Dermis microvascular lymphatic vessel endothelial cell (primary cell): ENCODE measurements at regions not wholly inside any gene's neighbourhood (a gene's known extent, or its start where the extent isn't known, plus 50 kb on each side); places are given as distances from the start of the nearest gene placed in this dataset.

Source experiments
- DNase-seq, 2 donors: peaks; one replicate each; pipeline versions ENCODE4 v3.0.0 to v3.0.0-alpha.2; 2010; ENCODE audit warnings: low read depth in 2 of 2

DNA sequence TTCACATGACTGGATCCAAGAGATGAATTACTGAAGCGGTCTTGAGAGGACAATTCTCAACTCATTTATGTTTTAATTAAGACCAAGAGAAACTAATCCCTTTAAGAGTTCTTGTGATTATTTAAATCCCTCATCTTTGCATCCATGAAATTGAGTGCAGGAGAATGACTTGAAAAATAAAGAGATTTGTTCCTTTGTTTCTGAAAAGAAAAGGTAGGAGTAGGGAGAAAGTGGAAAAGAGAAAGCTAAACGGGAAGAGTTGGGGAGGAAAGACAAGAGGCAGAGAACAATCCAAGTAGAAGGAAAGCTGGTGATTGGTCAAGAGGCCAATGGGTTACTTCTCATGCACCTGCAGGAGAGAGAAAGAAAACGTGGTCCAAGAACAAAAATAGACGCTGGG is 75.2 kb upstream of the SOX4 start:
- DNase-seq: no peak

DNA sequence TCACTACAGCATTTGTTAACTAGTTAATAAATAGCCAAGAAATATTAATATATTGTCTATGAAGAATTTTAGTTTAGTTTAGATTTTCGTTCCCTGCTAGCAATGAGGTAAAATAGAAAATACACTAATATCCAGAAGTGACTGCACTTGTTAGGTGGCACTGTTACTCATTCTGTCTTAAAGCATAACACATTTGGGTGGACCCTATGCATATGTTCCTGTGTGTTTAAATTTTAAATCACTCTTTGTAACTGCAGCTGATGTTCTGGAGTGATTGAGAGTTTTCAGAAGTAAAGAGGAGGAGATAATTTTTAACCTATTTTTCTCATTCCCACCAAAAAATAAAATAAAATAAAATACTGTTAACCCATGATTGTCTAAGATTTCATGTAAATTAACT is 73.9 kb upstream of the SOX4 start:
- no peak for DNase-seq

DNA sequence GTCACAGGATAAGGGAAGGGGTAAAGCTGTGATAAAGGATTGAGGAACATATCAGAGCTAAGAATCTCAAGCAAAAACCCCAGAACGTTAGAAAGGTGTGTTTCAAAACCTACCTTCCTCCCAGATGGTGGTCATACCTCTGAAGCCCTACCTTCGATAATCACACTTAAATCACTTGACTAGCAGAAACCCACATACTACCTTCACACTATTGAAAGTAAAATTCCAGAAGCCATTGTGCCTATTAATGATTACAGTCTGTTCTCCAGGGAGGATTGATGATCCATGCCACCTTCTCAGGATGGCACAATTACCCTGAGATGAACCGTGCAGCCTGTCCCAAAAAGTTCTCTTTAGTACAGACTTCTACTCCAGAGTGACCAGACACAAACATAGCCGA is 72.3 kb upstream of the SOX4 start:
- DNase-seq: no peak

DNA sequence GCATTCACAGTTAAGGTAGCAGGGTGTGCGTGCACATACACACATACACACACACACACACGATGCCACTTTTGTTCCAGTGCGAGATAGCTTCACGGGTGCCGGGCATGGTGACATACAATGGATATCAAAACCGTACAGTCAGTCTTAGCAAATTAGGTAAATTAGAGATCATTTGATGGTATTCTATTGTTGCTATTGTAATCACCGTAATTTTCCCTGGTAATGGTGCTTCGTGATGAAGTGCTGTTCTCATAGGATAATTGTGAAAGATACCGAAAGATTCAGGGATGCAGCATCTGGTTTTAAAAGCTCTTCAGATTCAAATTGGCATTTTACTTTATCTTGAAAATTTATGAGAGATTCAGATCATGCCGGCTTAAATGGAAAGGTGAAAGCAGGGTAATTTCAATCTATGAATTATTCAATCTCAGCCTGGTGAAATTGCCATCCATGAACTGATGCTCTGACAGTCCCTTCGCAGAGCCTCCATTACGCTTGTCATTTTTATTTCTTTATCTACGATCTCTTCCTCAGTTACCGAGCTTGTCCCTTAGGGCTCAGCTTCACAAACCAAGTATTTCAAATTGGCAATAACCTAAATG is 71.3 kb upstream of the SOX4 start:
- DNase-seq: no peak

DNA sequence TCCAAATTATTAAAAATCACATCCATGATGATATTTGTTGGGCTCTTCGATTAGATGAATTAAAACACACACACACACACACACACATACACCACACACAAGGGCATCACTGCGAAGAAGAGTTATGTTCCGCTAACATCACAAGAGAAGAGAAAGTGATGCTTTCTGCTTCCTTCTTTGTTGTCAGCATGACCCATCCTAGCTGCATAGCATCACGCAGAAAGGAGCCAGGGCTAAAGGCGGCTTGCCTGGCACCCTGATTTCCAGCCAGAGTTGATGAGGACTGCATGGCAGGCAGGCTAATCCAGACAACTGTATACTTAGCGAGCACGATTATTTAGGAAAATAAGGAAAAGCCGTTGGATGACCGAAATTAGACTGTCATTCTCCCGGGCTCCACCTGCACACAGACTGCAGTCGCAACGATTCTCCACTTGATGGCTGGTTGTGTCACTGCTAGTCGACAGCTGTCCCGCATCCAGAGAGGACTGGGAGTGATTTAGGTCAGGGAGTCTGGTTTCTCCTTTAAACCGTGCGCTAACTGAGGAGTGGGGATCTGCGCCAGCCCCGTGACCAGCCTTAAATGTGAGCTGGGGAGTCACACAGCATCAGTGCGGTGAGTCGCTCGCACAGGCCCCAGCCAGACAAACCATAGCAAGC is 70.6 kb upstream of the SOX4 start:
- no peak for DNase-seq

DNA sequence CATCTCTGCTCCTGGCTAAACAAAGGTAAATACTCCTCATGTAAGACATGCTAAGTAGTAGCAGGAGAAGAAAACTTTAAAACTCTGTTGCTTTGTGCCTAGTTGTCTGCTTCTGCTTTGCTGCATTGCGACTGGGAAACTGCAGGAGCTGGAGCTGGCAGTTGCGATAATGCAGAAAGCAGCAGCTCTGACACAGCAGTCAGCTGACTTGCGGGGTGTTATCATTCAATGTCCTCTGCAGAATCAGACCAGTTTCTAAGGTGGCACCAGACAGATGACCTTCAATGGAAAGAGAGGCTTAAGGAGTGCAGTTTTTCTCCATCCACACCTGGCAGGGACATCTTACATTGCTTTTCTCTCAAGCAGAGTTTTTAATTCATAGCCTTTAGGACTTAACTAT is 69.9 kb upstream of the SOX4 start:
- DNase-seq: no peak

DNA sequence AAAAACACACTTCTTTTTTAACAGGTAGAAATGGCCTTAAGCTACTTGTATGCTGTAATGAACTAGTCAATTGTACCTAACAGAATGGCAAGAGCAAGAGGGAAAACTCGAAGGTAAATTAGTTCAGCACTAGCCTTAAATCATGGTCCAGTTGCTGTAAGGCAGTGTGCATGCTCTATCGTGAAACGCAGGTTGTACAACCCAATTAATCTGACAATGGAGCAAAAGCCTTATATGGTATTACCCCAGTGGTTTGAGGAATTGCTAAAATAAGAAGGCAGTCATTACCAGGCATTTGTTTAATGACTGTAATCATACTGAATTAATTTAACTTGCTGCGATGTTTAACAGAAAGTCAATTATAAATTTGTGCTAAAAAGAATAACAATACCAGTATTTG is 69.3 kb upstream of the SOX4 start:
- no peak for DNase-seq

DNA sequence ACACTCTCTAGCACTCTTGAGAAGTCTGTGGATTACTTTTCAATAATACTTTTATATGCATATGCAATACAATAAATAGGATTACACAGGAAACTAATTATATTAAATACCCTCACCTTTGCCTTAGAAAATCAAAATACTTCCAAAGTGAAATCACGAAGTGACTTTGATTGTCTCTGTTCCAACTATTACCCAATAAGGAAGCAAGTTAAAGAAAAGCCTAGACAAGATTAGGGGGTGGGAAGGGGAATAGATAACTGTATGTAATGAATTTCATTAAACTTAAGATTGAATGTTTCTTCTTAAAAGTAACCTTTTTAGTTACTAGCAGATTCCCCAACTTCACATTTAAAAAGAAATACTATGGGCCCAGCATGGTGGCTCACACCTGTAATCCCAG is 66.6 kb upstream of the SOX4 start:
- DNase-seq: no peak

DNA sequence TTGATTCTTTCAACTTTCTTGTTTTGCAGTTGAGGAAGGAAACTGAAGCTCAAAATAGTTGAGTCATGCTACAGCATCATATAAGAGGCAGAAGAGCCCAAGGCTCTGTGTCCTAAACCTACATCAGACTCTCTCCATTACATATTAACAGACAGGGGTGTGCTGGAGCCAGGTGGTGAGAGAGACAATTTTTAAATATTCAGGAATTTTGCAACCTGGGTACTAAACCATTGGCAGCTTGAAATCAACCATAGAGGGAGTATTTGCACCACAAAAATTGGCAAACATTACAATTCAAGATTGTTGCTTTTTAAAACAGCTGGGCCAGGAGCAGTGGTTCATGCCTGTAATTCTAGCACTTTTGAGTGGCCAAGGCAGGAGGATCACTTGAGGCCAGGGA is 65.8 kb upstream of the SOX4 start:
- DNase-seq: no peak

DNA sequence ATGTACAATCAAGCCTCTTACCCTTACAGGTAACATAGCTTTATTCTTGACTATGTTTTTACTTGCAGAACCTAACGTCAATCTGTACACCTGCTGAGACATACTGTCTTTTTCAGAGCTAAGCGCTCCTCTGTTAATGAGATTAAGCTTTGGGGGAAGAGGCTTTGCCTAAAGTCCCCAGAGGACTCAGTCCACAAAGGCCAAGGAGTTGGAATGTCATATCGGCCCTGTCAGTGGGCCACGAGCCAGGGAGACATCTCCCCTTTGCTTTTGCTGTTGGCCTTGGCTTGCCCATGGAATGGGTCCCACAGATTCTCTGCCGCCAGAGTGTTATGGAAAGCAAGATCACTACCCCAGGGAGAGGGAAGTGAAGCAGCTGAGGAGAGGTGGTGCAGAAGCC is 64.1 kb upstream of the SOX4 start:
- DNase-seq: no peak

DNA sequence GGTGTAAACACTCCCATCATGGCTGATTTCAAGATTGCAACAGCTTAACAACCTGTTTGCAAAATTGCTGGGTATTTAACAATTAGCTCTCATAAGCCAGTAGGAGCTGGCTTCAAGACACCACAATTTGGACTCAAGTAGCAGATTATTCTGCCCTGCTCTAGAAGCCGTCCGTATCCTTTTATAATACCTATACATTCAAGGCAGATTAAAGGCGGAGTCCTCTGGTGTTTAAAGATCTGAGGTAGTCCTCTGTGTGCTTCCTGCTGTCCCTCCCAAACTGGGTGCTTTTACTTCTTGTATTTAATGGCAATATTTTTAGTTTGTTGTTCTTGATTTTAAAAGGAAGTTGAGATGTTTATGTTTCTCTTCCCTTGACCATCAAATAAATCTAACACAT is 62.2 kb upstream of the SOX4 start:
- DNase-seq: no peak

DNA sequence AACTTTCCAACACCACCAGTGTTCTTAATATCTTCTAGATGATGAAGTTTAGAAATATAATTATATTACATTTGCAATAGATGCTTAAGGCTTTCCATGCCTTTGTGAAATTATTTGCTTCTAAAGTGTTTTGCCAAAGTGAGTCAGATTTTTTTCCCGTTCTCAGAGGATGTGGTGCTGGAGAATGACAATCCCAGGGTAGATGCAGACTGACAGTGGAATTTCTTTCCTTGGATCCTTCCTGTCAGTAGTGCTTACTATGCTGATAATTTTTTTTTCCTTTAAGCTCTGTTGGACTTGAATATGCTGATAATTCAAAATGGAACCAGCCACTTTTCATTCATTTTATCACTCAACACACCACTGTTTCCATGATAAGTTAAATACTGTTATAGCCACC is 59.9 kb upstream of the SOX4 start:
- no peak for DNase-seq

DNA sequence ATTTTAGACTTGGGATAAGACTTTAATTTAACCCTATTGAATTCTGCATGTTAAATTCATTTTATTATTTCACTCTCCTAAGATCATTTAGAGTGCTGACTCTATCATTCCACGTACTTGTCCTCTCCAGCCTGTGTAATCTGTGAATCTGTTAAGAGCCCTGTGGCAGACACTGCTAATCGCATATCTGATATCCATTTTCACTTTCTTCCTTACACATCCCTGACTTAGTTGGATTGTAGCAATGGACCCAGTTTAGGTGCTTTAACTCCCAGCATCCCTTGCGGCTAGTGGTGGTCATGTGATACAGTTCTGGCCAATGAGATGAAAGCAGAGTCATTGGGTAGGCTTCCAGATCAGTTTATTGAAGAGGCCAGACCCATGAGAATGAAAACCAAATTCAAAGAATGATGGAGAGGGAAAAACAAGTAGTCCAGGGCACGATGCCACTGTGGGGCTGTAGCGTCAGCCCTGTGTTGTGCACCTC is 57.2 kb upstream of the SOX4 start:
- no peak for DNase-seq

DNA sequence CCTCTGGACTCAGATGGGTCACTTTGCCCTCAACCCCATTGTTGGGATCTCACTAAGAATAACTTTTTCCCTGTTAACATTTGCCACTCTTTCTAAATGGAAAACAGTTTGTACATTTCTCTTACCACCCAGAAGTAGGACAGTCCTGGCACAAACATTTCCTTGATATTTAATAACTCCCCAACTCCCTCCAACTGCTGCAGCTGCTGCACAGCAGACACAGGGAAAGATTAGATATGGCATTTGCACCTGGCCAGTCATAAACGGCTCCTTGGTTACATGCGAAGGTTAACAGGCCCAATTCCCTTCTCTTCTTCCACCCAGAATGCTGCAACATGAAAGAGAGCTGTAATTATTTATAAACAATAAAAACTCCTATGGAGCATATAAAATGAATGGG is 55.9 kb upstream of the SOX4 start:
- DNase-seq: no peak

DNA sequence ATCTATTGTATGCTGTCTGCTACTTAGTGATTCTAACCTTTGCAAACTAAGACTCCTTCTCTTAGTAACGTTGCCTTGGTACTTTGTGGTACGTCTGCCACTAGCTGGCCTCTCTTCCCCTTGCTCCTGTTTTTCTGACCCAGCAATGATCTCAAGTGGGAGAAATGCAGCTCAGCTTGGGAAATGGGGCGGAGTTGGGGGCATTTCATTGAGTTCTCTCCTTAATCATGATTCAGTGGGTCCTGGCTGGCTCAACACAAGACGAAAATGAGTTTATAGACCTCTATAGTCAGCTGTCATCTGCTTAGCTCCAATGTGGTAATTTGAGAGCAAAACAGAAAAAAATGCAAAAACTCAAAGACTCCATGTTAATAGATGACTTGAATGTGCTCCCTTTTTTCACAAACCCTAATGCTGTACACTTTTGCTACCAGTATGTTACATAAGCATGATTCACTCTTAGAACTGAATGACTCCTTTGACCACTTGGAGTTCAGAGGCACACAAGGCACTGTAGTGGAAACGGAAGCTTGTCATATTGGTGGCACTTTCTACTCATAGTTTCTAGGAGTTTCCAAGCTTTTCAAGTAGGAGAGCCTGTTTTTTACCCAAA is 55.3 kb upstream of the SOX4 start:
- no peak for DNase-seq

DNA sequence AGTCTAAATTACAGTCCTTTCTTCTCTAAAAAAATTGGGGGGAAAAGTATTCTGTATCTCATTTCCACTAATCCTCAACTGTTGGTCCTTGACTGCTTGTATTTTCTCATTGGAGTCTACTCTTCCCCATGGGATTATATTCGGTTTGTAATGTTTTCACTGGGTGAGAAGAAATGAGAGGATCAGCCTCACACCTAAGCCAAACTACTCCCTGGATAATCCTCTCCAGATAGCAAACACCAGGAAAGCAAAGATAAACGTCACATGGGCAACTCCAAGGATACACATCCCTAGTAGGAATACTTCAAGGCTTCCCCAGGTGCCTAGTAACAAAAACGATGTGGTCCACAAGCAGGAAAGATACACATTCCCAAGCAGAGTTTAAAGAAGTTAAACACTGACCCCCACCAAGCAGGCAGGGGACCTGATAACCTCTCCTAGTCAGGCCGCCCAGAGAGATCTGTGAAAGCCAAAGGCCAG is 53.9 kb upstream of the SOX4 start:
- DNase-seq: no peak
